H9 (cell line): ENCODE measurements at regions not wholly inside any gene's neighbourhood (a gene's known extent, or its start where the extent isn't known, plus 50 kb on each side); places are given as distances from the start of the nearest gene placed in this dataset.

ENCODE experiments used
- DNase-seq: peaks from one replicate; pipeline ENCODE4 v3.0.0-alpha.2; 2017
- H2AFZ ChIP-seq: one replicate; pipeline ENCODE4 v1.6.1; 2013; ENCODE audit warnings: mild to moderate bottlenecking, low read length, control low read depth, moderate library complexity
- H2AK5ac ChIP-seq: 2 replicates; pipeline ENCODE4 v1.6.1; 2013; ENCODE audit warnings: low read length, control low read depth, mixed read lengths; ENCODE audit not compliant: insufficient read length
- H2BK120ac ChIP-seq: one replicate; pipeline ENCODE4 v1.6.1; 2013; ENCODE audit warnings: low read depth, mild to moderate bottlenecking, low read length, control low read depth, inconsistent platforms; ENCODE audit not compliant: poor library complexity, severe bottlenecking
- H2BK12ac ChIP-seq: 2 replicates; pipeline ENCODE4 v1.6.1; 2013; ENCODE audit warnings: low read length, control low read depth, mixed read lengths, low read depth; ENCODE audit not compliant: insufficient read length
- H2BK15ac ChIP-seq: 2 replicates; pipeline ENCODE4 v1.6.1; 2013; ENCODE audit warnings: low read depth, low read length, control low read depth
- H2BK20ac ChIP-seq: one replicate; pipeline ENCODE4 v1.6.1; 2013; ENCODE audit warnings: low read depth, mild to moderate bottlenecking, low read length, control low read depth, inconsistent platforms; ENCODE audit not compliant: poor library complexity, severe bottlenecking
- H2BK5ac ChIP-seq: 2 replicates; pipeline ENCODE4 v1.6.1; 2013; ENCODE audit warnings: low read length, control low read depth, mixed read lengths; ENCODE audit not compliant: insufficient read length
- H3K14ac ChIP-seq: 2 replicates; pipeline ENCODE4 v1.6.1; 2013; ENCODE audit warnings: low read length, control low read depth; ENCODE audit not compliant: insufficient read depth
- H3K18ac ChIP-seq: 2 replicates; pipeline ENCODE4 v1.6.1; 2013; ENCODE audit warnings: low read depth, mild to moderate bottlenecking, mixed read lengths, low read length, control low read depth; ENCODE audit not compliant: insufficient read length
- H3K23ac ChIP-seq: 2 replicates; pipeline ENCODE4 v1.6.1; 2013; ENCODE audit warnings: low read length, control low read depth, mixed read lengths, low read depth; ENCODE audit not compliant: insufficient read length
- H3K23me2 ChIP-seq: 2 replicates; pipeline ENCODE4 v1.6.1; 2013; ENCODE audit warnings: low read depth, mild to moderate bottlenecking, mixed read lengths, low read length, control low read depth; ENCODE audit not compliant: insufficient read length, poor library complexity, severe bottlenecking
- H3K27ac ChIP-seq: 2 replicates; pipeline ENCODE4 v1.5.1; 2013; ENCODE audit warnings: low read length, control low read depth, mixed read lengths, low read depth; ENCODE audit not compliant: insufficient read length
- H3K27me3 ChIP-seq: 2 replicates; pipeline ENCODE4 v1.6.1; 2013; ENCODE audit warnings: low read length, control low read depth, inconsistent platforms; ENCODE audit not compliant: insufficient read depth
- H3K4ac ChIP-seq: 2 replicates; pipeline ENCODE4 v1.6.1; 2013; ENCODE audit warnings: low read depth, mild to moderate bottlenecking, control low read depth, inconsistent platforms, low read length, moderate library complexity
- H3K4me1 ChIP-seq: 2 replicates; pipeline ENCODE4 v1.6.1; 2013; ENCODE audit warnings: low read length, control low read depth, inconsistent platforms; ENCODE audit not compliant: insufficient read depth
- H3K4me2 ChIP-seq: 2 replicates; pipeline ENCODE4 v1.6.1; 2013; ENCODE audit warnings: low read length, control low read depth, mixed read lengths; ENCODE audit not compliant: insufficient read length, insufficient read depth
- H3K56ac ChIP-seq: 2 replicates; pipeline ENCODE4 v1.6.1; 2013; ENCODE audit warnings: low read depth, mild to moderate bottlenecking, mixed read lengths, low read length, control low read depth; ENCODE audit not compliant: insufficient read length
- H3K79me1 ChIP-seq: 2 replicates; pipeline ENCODE4 v1.6.1; 2013; ENCODE audit warnings: low read depth, mild to moderate bottlenecking, moderate library complexity, low read length, control low read depth, inconsistent platforms; ENCODE audit not compliant: insufficient read depth, poor library complexity, severe bottlenecking
- H3K79me2 ChIP-seq: 2 replicates; pipeline ENCODE4 v1.6.1; 2013; ENCODE audit warnings: low read length, control low read depth, inconsistent platforms; ENCODE audit not compliant: insufficient read depth
- H3K9ac ChIP-seq: 2 replicates; pipeline ENCODE4 v1.6.1; 2013; ENCODE audit warnings: low read length, control low read depth, mixed read lengths; ENCODE audit not compliant: insufficient read length; ENCODE audit errors: extremely low read depth
- H3K9me3 ChIP-seq: one replicate; pipeline ENCODE4 v1.6.1; 2013; ENCODE audit warnings: low read depth, low read length, inconsistent platforms; ENCODE audit not compliant: control insufficient read depth
- H3T11ph ChIP-seq: one replicate; pipeline ENCODE4 v1.6.1; 2013; ENCODE audit warnings: mild to moderate bottlenecking, low read length, control low read depth, inconsistent platforms
- H4K20me1 ChIP-seq: one replicate; pipeline ENCODE4 v1.6.1; 2013; ENCODE audit not compliant: control insufficient read depth, insufficient read length, insufficient read depth
- H4K5ac ChIP-seq: 2 replicates; pipeline ENCODE4 v1.6.1; 2013; ENCODE audit warnings: low read depth, mild to moderate bottlenecking, mixed read lengths, low read length, control low read depth; ENCODE audit not compliant: insufficient read length
- H4K8ac ChIP-seq: replicated peaks from 2 replicates; pipeline ENCODE4 v1.6.1; 2013; ENCODE audit warnings: low read length, control low read depth, mixed read lengths, low read depth; ENCODE audit not compliant: insufficient read length
- H4K91ac ChIP-seq: 2 replicates; pipeline ENCODE4 v1.6.1; 2013; ENCODE audit warnings: low read depth, mild to moderate bottlenecking, moderate library complexity, mixed read lengths, low read length, control low read depth; ENCODE audit not compliant: insufficient read length
- H3K27ac Mint-ChIP-seq, 3 experiments: 2 replicates in 2 of 3; 3 replicates in 1 of 3; pipeline ENCODE4 v1.8.0; 2020 to 2021; ENCODE audit warnings: mixed read lengths in 3 of 3, mild to moderate bottlenecking in 1 of 3, moderate library complexity in 1 of 3
- H3K27me3 Mint-ChIP-seq: 2 replicates; pipeline ENCODE4 v1.8.0; 2021; ENCODE audit warnings: low read depth, mild to moderate bottlenecking, moderate library complexity, mixed read lengths
- H3K36me3 Mint-ChIP-seq, 3 experiments: 2 replicates in 2 of 3; 3 replicates in 1 of 3; pipeline ENCODE4 v1.8.0; 2020 to 2021; ENCODE audit warnings: low read depth in 3 of 3, mixed read lengths in 3 of 3; ENCODE audit not compliant: insufficient read depth in 1 of 3
- H3K4me1 Mint-ChIP-seq, 2 experiments: 2 replicates each; pipeline ENCODE4 v1.8.0; 2020; ENCODE audit warnings: mixed read lengths in 2 of 2
- H3K4me3 Mint-ChIP-seq, 2 experiments: 2 replicates in 1 of 2; 3 replicates in 1 of 2; pipeline ENCODE4 v1.8.0; 2020 to 2021; ENCODE audit warnings: mild to moderate bottlenecking in 2 of 2, mixed read lengths in 2 of 2, moderate library complexity in 1 of 2
- H3K9me3 Mint-ChIP-seq, 2 experiments: 2 replicates in 1 of 2; 3 replicates in 1 of 2; pipeline ENCODE4 v1.8.0; 2020; ENCODE audit warnings: mild to moderate bottlenecking in 2 of 2, mixed read lengths in 2 of 2, moderate library complexity in 1 of 2
- WGBS: extraction: QIAGEN DNeasy Blood & Tissue Kit; methylation state at CpG from one replicate; pipeline ENCODE4 v1.1.7; 2013; ENCODE audit warnings: missing lambda C conversion rate, low lambda C conversion rate, mixed read lengths; ENCODE audit not compliant: insufficient read length; ENCODE audit errors: extremely low coverage; 5-methylcytosine and 5-hydroxymethylcytosine counted together
- TF ChIP-seq, protein P1 (sequence below): fragments of 200-600 bp; sonication (generic); conservative IDR thresholded peaks from 3 replicates; pipeline ENCODE4 v1.8.0; 2021; ENCODE audit warnings: antibody characterized with exemption, mild to moderate bottlenecking

DNA sequence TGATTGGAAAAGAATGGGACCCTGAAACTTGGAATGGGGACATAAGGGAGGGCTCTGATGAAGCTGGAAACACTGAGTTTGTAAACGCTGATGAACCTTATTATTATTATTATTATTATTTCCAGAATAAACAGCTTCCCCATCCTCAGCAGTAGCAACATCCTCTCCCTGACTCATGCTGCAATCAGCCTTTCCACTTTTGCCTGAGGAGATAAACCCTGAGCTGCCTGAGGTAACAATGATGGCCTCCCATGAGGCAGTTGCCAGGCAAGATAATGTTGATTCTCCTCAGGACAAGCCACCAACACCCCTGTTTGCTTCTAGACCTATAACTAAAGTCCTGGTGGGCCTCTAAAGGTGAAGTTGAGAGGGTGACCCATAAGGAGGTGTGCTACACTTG is 139.2 kb upstream of the ATP10B start:
- H3K36me3 Mint-ChIP-seq, result no peaks in the 10 kb centered on the region; a peak in 1 of 7 replicates
- Histone ChIP-seq H3K14ac (no peak overlapping the region), H3T11ph (no peak overlapping the region), H3K56ac (no peak overlapping the region), H3K4me1 (no peaks in the 10 kb centered on the region), H3K18ac (no peak overlapping the region), H3K27me3 (no peaks in the 10 kb centered on the region), H2AK5ac (no peak overlapping the region), H4K8ac (no peak overlapping the region), H3K9ac (no peak overlapping the region), H3K9me3 (no peaks in the 10 kb centered on the region), H2BK15ac (no peak overlapping the region), H2BK20ac (no peak overlapping the region), H3K23me2 (no peaks in the 10 kb centered on the region), H3K4ac (no peak overlapping the region), H2BK5ac (no peak overlapping the region), H4K91ac (no peak overlapping the region), H4K20me1 (no peaks in the 10 kb centered on the region), H3K23ac (no peak overlapping the region), H3K79me2 (no peaks in the 10 kb centered on the region), H3K27ac (no peak overlapping the region), H2BK12ac (no peak overlapping the region), H2BK120ac (no peak overlapping the region), H3K79me1 (no peaks in the 10 kb centered on the region), H4K5ac (no peak overlapping the region), H3K4me2 (no peak overlapping the region), H2AFZ (no peak overlapping the region)
- no peaks in the 10 kb centered on the region for H3K4me1 Mint-ChIP-seq
- DNase-seq, result no peak
- WGBS, result no CpG with 5 or more reads among the region's 1 CpG
- no peak overlapping the region for H3K27ac Mint-ChIP-seq
- no peaks in the 10 kb centered on the region for H3K27me3 Mint-ChIP-seq
- no peaks in the 10 kb centered on the region for H3K9me3 Mint-ChIP-seq
- TF ChIP-seq, protein P1, sequence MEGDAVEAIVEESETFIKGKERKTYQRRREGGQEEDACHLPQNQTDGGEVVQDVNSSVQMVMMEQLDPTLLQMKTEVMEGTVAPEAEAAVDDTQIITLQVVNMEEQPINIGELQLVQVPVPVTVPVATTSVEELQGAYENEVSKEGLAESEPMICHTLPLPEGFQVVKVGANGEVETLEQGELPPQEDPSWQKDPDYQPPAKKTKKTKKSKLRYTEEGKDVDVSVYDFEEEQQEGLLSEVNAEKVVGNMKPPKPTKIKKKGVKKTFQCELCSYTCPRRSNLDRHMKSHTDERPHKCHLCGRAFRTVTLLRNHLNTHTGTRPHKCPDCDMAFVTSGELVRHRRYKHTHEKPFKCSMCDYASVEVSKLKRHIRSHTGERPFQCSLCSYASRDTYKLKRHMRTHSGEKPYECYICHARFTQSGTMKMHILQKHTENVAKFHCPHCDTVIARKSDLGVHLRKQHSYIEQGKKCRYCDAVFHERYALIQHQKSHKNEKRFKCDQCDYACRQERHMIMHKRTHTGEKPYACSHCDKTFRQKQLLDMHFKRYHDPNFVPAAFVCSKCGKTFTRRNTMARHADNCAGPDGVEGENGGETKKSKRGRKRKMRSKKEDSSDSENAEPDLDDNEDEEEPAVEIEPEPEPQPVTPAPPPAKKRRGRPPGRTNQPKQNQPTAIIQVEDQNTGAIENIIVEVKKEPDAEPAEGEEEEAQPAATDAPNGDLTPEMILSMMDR, result no peak
- H3K4me3 Mint-ChIP-seq, result no peak overlapping the region
